Astrocyte of the spinal cord (primary cell): ENCODE measurements at regions not wholly inside any gene's neighbourhood (a gene's known extent, or its start where the extent isn't known, plus 50 kb on each side); places are given as distances from the start of the nearest gene placed in this dataset.

Source experiments
- DNase-seq: peaks from one replicate; pipeline ENCODE4 v3.0.0; 2011; ENCODE audit warnings: low read depth, low spot score
- H3K4me3 ChIP-seq: 2 replicates; pipeline ENCODE4 v1.5.1; 2011; ENCODE audit warnings: low read depth, mild to moderate bottlenecking, low read length, moderate library complexity
- CTCF ChIP-seq: IDR thresholded peaks from 2 replicates; pipeline ENCODE4 v1.5.1; 2012; ENCODE audit warnings: low read depth, mild to moderate bottlenecking, low read length, inconsistent platforms
- in situ Hi-C: cut with HindIII; loops from 2 replicates; pipeline ENCODE4 v1.10.0; 2017; ENCODE audit warnings: low sequenced_read_pairs

- no peak for TF ChIP-seq CTCF
- no peak for DNase-seq
- H3K4me3 ChIP-seq = no peak overlapping the region
- in situ Hi-C loops = no loop called here
Observed at GRCh38 chr15:29345549-29346525, 76.2 kb upstream of the NSMCE3 start.

GRCh38 chr15:29344474-29344873 is 74.9 kb upstream of the NSMCE3 start:
- in situ Hi-C loops = no loop called here
- H3K4me3 ChIP-seq = no peak overlapping the region
- no peak for DNase-seq
- TF ChIP-seq CTCF = no peak

- in situ Hi-C loops = no loop called here
- no peak for DNase-seq
- no peak for TF ChIP-seq CTCF
- H3K4me3 ChIP-seq = no peak overlapping the region
Observed at GRCh38 chr15:29343229-29343628, 73.6 kb upstream of the NSMCE3 start.

- DNase-seq = no peak
- TF ChIP-seq CTCF = no peak
- H3K4me3 ChIP-seq = no peak overlapping the region
- in situ Hi-C loops = no loop called here
Observed at GRCh38 chr15:29342201-29342600, 72.6 kb upstream of the NSMCE3 start.

GRCh38 chr15:29337156-29337959 is 67.7 kb upstream of the NSMCE3 start:
- DNase-seq = no peak
- H3K4me3 ChIP-seq = no peak overlapping the region
- in situ Hi-C loops = no loop called here
- TF ChIP-seq CTCF = no peak

- H3K4me3 ChIP-seq = no peak overlapping the region
- no peak for DNase-seq
- TF ChIP-seq CTCF = no peak
- in situ Hi-C loops = no loop called here
Observed at GRCh38 chr15:29334544-29334943, 64.9 kb upstream of the NSMCE3 start.
